ENCODE measurements at regions not wholly inside any gene's neighbourhood (a gene's known extent, or its start where the extent isn't known, plus 50 kb on each side); places are given as distances from the start of the nearest gene placed in this dataset.

DNA sequence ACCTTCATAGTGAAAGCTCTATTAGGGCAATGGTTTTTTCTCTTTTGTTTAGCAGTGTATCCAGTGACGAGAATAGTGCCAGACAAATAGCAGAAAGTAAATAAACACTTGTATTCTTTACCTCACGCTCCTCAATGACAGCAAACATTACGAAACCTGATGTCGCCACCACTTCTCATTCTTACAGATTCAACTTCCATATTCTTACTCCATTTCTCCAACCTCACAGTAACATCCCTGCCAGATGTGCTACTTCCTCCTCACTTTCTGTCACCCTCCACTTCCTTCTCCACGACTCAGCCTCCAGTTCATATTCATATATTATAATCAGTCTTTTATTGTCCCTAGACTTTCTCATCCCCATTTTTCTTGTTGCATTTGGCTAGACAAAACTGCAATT is 1956.2 kb upstream of the AGA start:
- no peaks in the 10 kb centered on the region for H3K4me1 Mint-ChIP-seq (ENCODE audit: low read depth)
- no peaks in the 10 kb centered on the region for H3K27me3 Mint-ChIP-seq
- no peak for DNase-seq (ENCODE audit: low spot score, unreplicated experiment)
- no peak overlapping the region for H3K27ac Mint-ChIP-seq
- no peak overlapping the region for H3K4me3 Mint-ChIP-seq (ENCODE audit: low read depth)
- peaks cover 3% of the 10 kb centered on the region for H3K36me3 Mint-ChIP-seq (ENCODE audit: insufficient read depth)
- H3K9me3 Mint-ChIP-seq (ENCODE audit: low read depth) = peaks cover 6% of the 10 kb centered on the region
- TF ChIP-seq, protein P1, sequence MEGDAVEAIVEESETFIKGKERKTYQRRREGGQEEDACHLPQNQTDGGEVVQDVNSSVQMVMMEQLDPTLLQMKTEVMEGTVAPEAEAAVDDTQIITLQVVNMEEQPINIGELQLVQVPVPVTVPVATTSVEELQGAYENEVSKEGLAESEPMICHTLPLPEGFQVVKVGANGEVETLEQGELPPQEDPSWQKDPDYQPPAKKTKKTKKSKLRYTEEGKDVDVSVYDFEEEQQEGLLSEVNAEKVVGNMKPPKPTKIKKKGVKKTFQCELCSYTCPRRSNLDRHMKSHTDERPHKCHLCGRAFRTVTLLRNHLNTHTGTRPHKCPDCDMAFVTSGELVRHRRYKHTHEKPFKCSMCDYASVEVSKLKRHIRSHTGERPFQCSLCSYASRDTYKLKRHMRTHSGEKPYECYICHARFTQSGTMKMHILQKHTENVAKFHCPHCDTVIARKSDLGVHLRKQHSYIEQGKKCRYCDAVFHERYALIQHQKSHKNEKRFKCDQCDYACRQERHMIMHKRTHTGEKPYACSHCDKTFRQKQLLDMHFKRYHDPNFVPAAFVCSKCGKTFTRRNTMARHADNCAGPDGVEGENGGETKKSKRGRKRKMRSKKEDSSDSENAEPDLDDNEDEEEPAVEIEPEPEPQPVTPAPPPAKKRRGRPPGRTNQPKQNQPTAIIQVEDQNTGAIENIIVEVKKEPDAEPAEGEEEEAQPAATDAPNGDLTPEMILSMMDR (IDR thresholded peaks at IDR 0.05; ENCODE audit: unreplicated experiment) = no peak

DNA sequence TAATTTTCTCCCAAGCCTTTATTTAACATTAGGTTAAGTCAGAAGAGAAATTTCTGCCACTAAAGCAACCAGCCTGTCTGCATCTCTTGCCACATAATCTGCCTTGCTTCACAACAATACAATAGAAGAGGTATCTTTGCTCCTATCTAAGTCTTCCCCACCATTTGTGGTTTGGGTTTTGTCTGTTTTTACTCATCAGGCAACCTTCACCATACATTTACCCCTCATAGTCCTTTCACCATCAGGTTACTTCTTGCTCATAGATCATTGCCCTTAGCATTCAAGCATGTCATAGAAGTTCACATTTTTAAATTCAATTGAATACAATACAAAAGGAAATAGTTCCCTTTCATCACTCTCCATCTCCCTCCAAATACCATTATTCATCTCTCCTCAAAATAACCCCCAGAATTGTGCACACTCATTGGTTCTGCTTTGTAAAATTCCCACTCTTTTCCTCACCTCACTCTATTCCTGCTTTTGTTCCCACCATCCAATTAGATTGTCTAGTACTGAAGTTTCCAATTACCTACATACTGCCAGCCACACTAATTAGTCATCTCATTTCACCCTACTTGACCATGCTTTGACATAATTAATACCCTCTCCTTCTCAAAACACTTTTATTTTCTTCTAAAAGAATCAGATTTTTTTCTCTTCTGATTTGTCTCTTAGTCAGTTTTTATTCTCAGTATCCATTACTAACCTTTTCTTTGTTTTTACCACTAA is 1957.0 kb upstream of the AGA start:
- peak overlapping the region; percentile 8 for H3K27ac Mint-ChIP-seq
- H3K9me3 Mint-ChIP-seq (ENCODE audit: low read depth) = peaks cover 6% of the 10 kb centered on the region
- TF ChIP-seq, protein P1 (IDR thresholded peaks at IDR 0.05; ENCODE audit: unreplicated experiment) = no peak
- no peak for DNase-seq (ENCODE audit: low spot score, unreplicated experiment)
- H3K27me3 Mint-ChIP-seq = no peaks in the 10 kb centered on the region
- no peak overlapping the region for H3K4me3 Mint-ChIP-seq (ENCODE audit: low read depth)
- H3K36me3 Mint-ChIP-seq (ENCODE audit: insufficient read depth) = peaks cover 3% of the 10 kb centered on the region
- no peaks in the 10 kb centered on the region for H3K4me1 Mint-ChIP-seq (ENCODE audit: low read depth)

DNA sequence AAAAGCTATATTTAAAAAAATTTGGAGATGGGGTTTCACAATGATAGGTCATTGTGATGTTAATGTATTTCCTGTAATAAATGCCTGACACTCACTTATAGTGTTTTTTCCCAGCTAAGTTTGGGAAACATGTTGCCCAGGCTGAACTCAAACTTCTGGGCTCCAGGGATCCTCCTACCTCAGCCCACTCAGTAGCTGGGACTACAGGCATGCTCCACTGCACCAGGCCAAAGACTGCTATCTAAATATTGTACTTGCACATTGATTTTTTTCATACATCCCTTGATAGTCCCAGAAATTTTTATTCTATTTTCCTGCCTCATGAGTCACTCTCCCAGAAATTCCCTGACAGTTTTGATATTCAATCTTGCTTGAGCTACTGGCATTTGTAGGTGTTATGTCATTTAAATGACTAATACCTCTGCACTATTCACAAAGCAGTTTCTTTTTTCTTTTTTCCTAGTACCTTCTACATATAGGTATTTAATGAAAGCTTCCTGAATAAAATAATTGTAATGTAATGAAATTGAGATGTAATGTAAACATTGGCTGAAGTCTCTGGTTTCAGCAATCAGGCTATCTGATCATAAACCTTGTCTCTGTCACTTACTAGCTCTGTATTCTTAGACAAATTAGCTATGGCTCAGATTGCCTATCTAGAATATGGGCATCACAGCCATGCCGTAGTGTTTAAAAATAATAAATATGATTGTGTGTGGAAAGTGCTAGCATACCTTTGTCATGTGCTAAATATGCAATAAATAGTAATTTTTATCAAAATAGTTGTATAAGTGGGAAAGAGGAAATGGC is 1973.0 kb upstream of the AGA start:
- DNase-seq (ENCODE audit: low spot score, unreplicated experiment) = no peak
- Mint-ChIP-seq H3K4me3 (ENCODE audit: low read depth) (no peak overlapping the region), H3K27ac (peak overlapping the region; percentile 6)

DNA sequence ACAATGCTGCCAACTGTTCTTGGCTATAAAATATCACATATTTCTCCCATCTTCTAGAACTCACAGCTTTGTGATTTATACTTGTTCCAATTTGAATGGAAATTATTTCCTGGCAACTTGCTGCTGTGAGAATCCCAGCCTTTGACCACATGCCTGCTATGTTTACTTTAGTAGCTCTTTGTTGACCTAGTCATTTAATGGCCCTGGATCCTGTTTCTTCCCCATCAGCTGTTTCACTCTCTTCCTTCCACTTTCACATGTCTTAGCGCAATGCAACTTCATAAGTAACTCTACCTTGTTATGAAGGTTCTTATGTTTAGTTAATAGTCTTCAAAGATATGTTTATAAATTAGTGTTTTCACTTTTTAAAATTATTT is 1973.6 kb upstream of the AGA start:
- peaks cover 2% of the 10 kb centered on the region for H3K27me3 Mint-ChIP-seq
- peak overlapping the region; percentile 19 for H3K27ac Mint-ChIP-seq
- TF ChIP-seq, protein P1 (IDR thresholded peaks at IDR 0.05; ENCODE audit: unreplicated experiment) = no peak
- no peaks in the 10 kb centered on the region for H3K36me3 Mint-ChIP-seq (ENCODE audit: insufficient read depth)
- no peak overlapping the region for H3K4me3 Mint-ChIP-seq (ENCODE audit: low read depth)
- no peak for DNase-seq (ENCODE audit: low spot score, unreplicated experiment)
- peaks cover 12% of the 10 kb centered on the region for H3K4me1 Mint-ChIP-seq (ENCODE audit: low read depth)
- H3K9me3 Mint-ChIP-seq (ENCODE audit: low read depth) = no peaks in the 10 kb centered on the region

More for the DNA sequence above, 1973.0 kb upstream of the AGA start:
- no peaks in the 10 kb centered on the region for H3K36me3 Mint-ChIP-seq (ENCODE audit: insufficient read depth)
- H3K4me1 Mint-ChIP-seq (ENCODE audit: low read depth) = peaks cover 12% of the 10 kb centered on the region
- H3K27me3 Mint-ChIP-seq = peaks cover 2% of the 10 kb centered on the region
- TF ChIP-seq, protein P1 (IDR thresholded peaks at IDR 0.05; ENCODE audit: unreplicated experiment) = no peak
- H3K9me3 Mint-ChIP-seq (ENCODE audit: low read depth) = no peaks in the 10 kb centered on the region

DNA sequence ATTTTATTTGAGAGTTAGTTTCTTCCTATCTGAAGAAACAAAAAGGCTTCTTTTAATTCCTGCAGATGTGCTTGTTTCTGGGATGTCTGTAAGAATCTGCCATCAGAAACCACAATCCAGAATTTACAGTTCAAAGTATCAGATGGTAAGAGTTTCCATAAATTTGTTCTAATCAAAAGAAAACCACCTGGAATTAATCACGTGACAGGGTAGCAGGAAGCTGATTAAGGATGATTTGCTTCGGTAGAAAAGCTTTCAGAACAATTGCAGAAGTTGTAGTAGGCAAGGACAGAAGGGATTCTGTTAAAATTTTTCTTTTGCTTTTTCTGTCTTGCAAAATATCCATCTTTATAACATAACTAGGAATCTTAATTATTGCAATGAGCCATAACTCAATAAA is 1975.1 kb upstream of the AGA start:
- H3K27me3 Mint-ChIP-seq = peaks cover 2% of the 10 kb centered on the region
- no peaks in the 10 kb centered on the region for H3K9me3 Mint-ChIP-seq (ENCODE audit: low read depth)
- no peak overlapping the region for H3K27ac Mint-ChIP-seq
- no peak for DNase-seq (ENCODE audit: low spot score, unreplicated experiment)
- H3K36me3 Mint-ChIP-seq (ENCODE audit: insufficient read depth) = no peaks in the 10 kb centered on the region
- TF ChIP-seq, protein P1 (IDR thresholded peaks at IDR 0.05; ENCODE audit: unreplicated experiment) = no peak
- H3K4me3 Mint-ChIP-seq (ENCODE audit: low read depth) = no peak overlapping the region
- peaks cover 12% of the 10 kb centered on the region for H3K4me1 Mint-ChIP-seq (ENCODE audit: low read depth)
